HCT116 (cell line): ENCODE measurements at regions not wholly inside any gene's neighbourhood (a gene's known extent, or its start where the extent isn't known, plus 50 kb on each side); places are given as distances from the start of the nearest gene placed in this dataset.

Experiments
- ATAC-seq: fragments of 200-7000 bp; cut with Tn5 transposase; 2 replicates; pipeline ENCODE4 v1.9.1; 2020; ENCODE audit warnings: mild to moderate bottlenecking, moderate library complexity
- BruUV-seq: library from RNA; stranded (reverse); fragments of 400-500 nt; replicated peaks from 2 replicates; lab custom pipeline; 2021; lab: Mats Ljungman, UMichigan
- CTCF ChIA-PET: fragments of 300-600 bp; sonication (Branson Sonifier 250); formaldehyde crosslinking; loops from one replicate; lab custom pipeline; 2021; ENCODE audit warnings: antibody characterized with exemption; lab: Charles Lee
- POLR2A ChIA-PET: fragments of 300-600, 350-600 bp; sonication (Branson Sonifier 250); formaldehyde crosslinking; loops from one replicate; lab custom pipeline; 2021; ENCODE audit warnings: antibody characterized with exemption; lab: Charles Lee
- RAD21 ChIA-PET, 2 experiments: fragments of 300-600 bp; sonication (Branson Sonifier 250); formaldehyde crosslinking; loops; one replicate each; lab custom pipeline; 2023; ENCODE audit warnings: low total read pairs in 2 of 2; ENCODE audit not compliant: uncharacterized antibody in 2 of 2, unreplicated experiment in 2 of 2, low non-redundant PET in 1 of 2; lab: Charles Lee
- DNase-seq: peaks from one replicate; pipeline ENCODE4 v3.0.0-alpha.2; 2010; ENCODE audit warnings: low read depth, low spot score
- H2AFZ ChIP-seq: fragments of 200-600 bp; shearing (Covaris generic), sonication (generic); 2 replicates; pipeline ENCODE4 v1.6.1; 2017; ENCODE audit warnings: low read depth, mixed run types, mixed read lengths, antibody characterized with exemption, low read length; ENCODE audit not compliant: poor library complexity, severe bottlenecking
- H3K27ac ChIP-seq: 2 replicates; pipeline ENCODE4 v1.5.1; 2012; ENCODE audit warnings: low read depth, low read length
- H3K27me3 ChIP-seq: fragments of 200-600 bp; sonication (generic); 2 replicates; pipeline ENCODE4 v1.6.1; 2016; ENCODE audit warnings: mixed run types, low read length, mixed read lengths; ENCODE audit not compliant: insufficient read depth
- H3K36me3 ChIP-seq, 2 experiments: fragments of 200-500 bp in 1 of 2; fragments of 200-600 bp in 1 of 2; sonication (Bioruptor generic) in 1 of 2; sonication (generic) in 1 of 2; 2 replicates each; pipeline versions ENCODE4 v1.5.1 to v1.6.1; 2014 to 2016; ENCODE audit warnings: low read length in 2 of 2, inconsistent platforms in 1 of 2, mixed read lengths in 1 of 2, mixed run types in 1 of 2; ENCODE audit not compliant: insufficient read depth in 2 of 2, control insufficient read depth in 1 of 2
- H3K4me1 ChIP-seq, 2 experiments: fragments of 200-600 bp in 1 of 2; sonication (generic) in 1 of 2; 2 replicates each; pipeline versions ENCODE4 v1.5.1 to v1.6.1; 2012 to 2017; ENCODE audit warnings: low read length in 2 of 2, inconsistent platforms in 1 of 2, mild to moderate bottlenecking in 1 of 2, mixed read lengths in 1 of 2, mixed run types in 1 of 2, moderate library complexity in 1 of 2; ENCODE audit not compliant: insufficient read depth in 2 of 2, control insufficient read depth in 1 of 2
- H3K4me2 ChIP-seq: fragments of 200-600 bp; sonication (generic); 2 replicates; pipeline ENCODE4 v1.6.1; 2017; ENCODE audit warnings: mixed run types, low read length, mixed read lengths
- H3K4me3 ChIP-seq, 2 experiments: fragments of 200-600 bp in 1 of 2; sonication (generic) in 1 of 2; replicated peaks in 1 of 2; 2 replicates each; pipeline ENCODE4 v1.5.1; 2011 to 2016; ENCODE audit warnings: low read length in 2 of 2, control low read depth in 1 of 2, low read depth in 1 of 2, mild to moderate bottlenecking in 1 of 2, mixed read lengths in 1 of 2, mixed run types in 1 of 2
- H3K79me2 ChIP-seq: fragments of 200-600 bp; sonication (generic); 2 replicates; pipeline ENCODE4 v1.6.1; 2017; ENCODE audit warnings: mild to moderate bottlenecking, mixed run types, low read length, moderate library complexity, mixed read lengths; ENCODE audit not compliant: insufficient read depth
- H3K9ac ChIP-seq: fragments of 200-600 bp; sonication (generic); 2 replicates; pipeline ENCODE4 v1.6.1; 2016; ENCODE audit warnings: low read length, mixed read lengths
- H3K9me2 ChIP-seq: fragments of 200-600 bp; sonication (generic), shearing (Covaris generic); 2 replicates; pipeline ENCODE4 v1.6.1; 2017; ENCODE audit warnings: mixed run types, mild to moderate bottlenecking, moderate library complexity; ENCODE audit not compliant: insufficient read depth
- H3K9me3 ChIP-seq, 2 experiments: fragments of 200-500 bp in 1 of 2; fragments of 200-600 bp in 1 of 2; sonication (Bioruptor generic) in 1 of 2; sonication (generic) in 1 of 2; 2 replicates each; pipeline ENCODE4 v1.6.1; 2014 to 2017; ENCODE audit warnings: low read length in 2 of 2, mixed read lengths in 2 of 2, inconsistent platforms in 1 of 2, low read depth in 1 of 2, mild to moderate bottlenecking in 1 of 2, mixed run types in 1 of 2, moderate library complexity in 1 of 2; ENCODE audit not compliant: control insufficient read depth in 1 of 2, insufficient read depth in 1 of 2
- H4K20me1 ChIP-seq: fragments of 200-600 bp; sonication (generic), shearing (Covaris generic); 2 replicates; pipeline ENCODE4 v1.6.1; 2017; ENCODE audit warnings: mixed run types, mild to moderate bottlenecking, moderate library complexity; ENCODE audit not compliant: insufficient read depth
- CBX3 ChIP-seq: IDR thresholded peaks from 2 replicates; pipeline ENCODE4 v1.6.1; 2012; ENCODE audit warnings: low read depth
- CEBPB ChIP-seq: IDR thresholded peaks from 2 replicates; pipeline ENCODE4 v1.6.1; 2012; ENCODE audit warnings: low read depth
- EGR1 ChIP-seq: IDR thresholded peaks from 2 replicates; pipeline ENCODE4 v1.6.1; 2012; ENCODE audit warnings: low read depth
- ELF1 ChIP-seq: IDR thresholded peaks from 2 replicates; pipeline ENCODE4 v1.6.1; 2012; ENCODE audit warnings: low read depth, borderline replicate concordance
- EZH2 ChIP-seq: fragments of 200-600 bp; sonication (generic); IDR thresholded peaks from 2 replicates; pipeline ENCODE4 v1.6.1; 2017; ENCODE audit warnings: antibody characterized with exemption, mixed run types
- EZH2phosphoT487 ChIP-seq: fragments of 200-600 bp; IDR thresholded peaks from 2 replicates; pipeline ENCODE4 v1.6.1; 2018; ENCODE audit warnings: antibody characterized with exemption, borderline replicate concordance
- JUND ChIP-seq: IDR thresholded peaks from 2 replicates; pipeline ENCODE4 v1.6.1; 2012
- MAX ChIP-seq: IDR thresholded peaks from 2 replicates; pipeline ENCODE4 v1.6.1; 2012
- POLR2AphosphoS5 ChIP-seq: IDR thresholded peaks from 2 replicates; pipeline ENCODE4 v1.6.1; 2011; ENCODE audit warnings: mild to moderate bottlenecking, low read depth, low read length, moderate library complexity
- RAD21 ChIP-seq: IDR thresholded peaks from 2 replicates; pipeline ENCODE4 v1.6.1; 2012; ENCODE audit warnings: low read depth, mild to moderate bottlenecking
- SIN3A ChIP-seq: IDR thresholded peaks from 2 replicates; pipeline ENCODE4 v1.6.1; 2012; ENCODE audit warnings: low read depth
- SP1 ChIP-seq: IDR thresholded peaks from 2 replicates; pipeline ENCODE4 v1.6.1; 2012; ENCODE audit warnings: low read depth
- TCF7L2 ChIP-seq: IDR thresholded peaks from 2 replicates; pipeline ENCODE4 v1.7.0; 2011; ENCODE audit warnings: borderline replicate concordance, inconsistent platforms; ENCODE audit not compliant: insufficient read depth, insufficient read length; ENCODE audit errors: extremely low read depth
- YY1 ChIP-seq: IDR thresholded peaks from 2 replicates; pipeline ENCODE4 v1.6.1; 2011; ENCODE audit warnings: low read length, low read depth, moderate library complexity, mild to moderate bottlenecking; ENCODE audit not compliant: insufficient replicate concordance; ENCODE audit errors: extremely low read depth
- ZBTB33 ChIP-seq: IDR thresholded peaks from 2 replicates; pipeline ENCODE4 v1.6.1; 2011; ENCODE audit warnings: mild to moderate bottlenecking, low read length, moderate library complexity; ENCODE audit not compliant: insufficient replicate concordance; ENCODE audit errors: extremely low read depth
- ZFX ChIP-seq: fragments of 450-650 bp; IDR thresholded peaks from 2 replicates; pipeline ENCODE4 v1.6.1; 2017
- intact Hi-C: fragments of 100-400 bp; cut with micrococcal nuclease; formaldehyde crosslinking; loops from 2 replicates; pipeline ENCODE4 v1.10.0; 2022
- TF ChIP-seq, protein P1 (sequence below): IDR thresholded peaks from 2 replicates; pipeline ENCODE4 v1.6.1; 2012; ENCODE audit warnings: low read depth
- TF ChIP-seq, protein P2 (sequence below), 3 experiments: fragments of 200-600 bp in 1 of 3; sonication (generic) in 1 of 3; IDR thresholded peaks in 2 of 3; conservative IDR thresholded peaks in 1 of 3; 2 replicates each; pipeline ENCODE4 v1.5.1; 2012 to 2017; ENCODE audit warnings: low read depth in 2 of 3, low read length in 2 of 3, antibody characterized with exemption in 1 of 3, borderline replicate concordance in 1 of 3, control low read depth in 1 of 3, mild to moderate bottlenecking in 1 of 3, mixed read lengths in 1 of 3, mixed run types in 1 of 3, moderate library complexity in 1 of 3; ENCODE audit not compliant: insufficient read depth in 1 of 3
- TF ChIP-seq, protein P3 (sequence below): IDR thresholded peaks from 2 replicates; pipeline ENCODE4 v1.6.1; 2012

DNA sequence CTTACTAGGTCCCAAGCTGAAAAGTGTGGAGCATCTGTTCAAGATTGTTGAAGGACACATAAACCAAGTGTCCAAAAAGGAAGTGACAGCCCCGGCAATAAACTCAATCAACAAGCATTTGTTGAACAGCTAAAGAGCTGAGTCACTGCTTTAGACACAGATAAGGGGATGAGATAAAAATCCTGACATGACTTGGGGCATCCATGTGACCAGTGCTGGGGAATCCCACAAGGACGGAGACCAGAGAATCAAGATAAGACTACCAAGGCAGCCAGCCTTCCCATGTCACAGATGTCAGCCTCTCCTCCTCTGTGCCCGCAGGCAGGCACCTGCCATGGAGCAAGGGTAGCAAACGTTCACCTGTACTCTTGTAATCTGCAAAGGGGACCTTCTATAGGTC lies 118.6 kb upstream of the KAZN start:
- BruUV-seq = no TSS peak
- intact Hi-C loops = no loop called here
- ChIA-PET POLR2A (no interaction called here), RAD21 (no interaction called here), CTCF (no interaction called here)
- Histone ChIP-seq H3K27ac (no peak overlapping the region), H3K4me2 (no peak overlapping the region), H3K36me3 (no peaks in the 10 kb centered on the region), H3K9me3 (no peaks in the 10 kb centered on the region), H3K9ac (no peak overlapping the region), H3K9me2 (no peaks in the 10 kb centered on the region), H2AFZ (no peak overlapping the region), H3K27me3 (peaks cover 45% of the 10 kb centered on the region), H3K4me3 (no peak overlapping the region), H3K79me2 (no peaks in the 10 kb centered on the region), H3K4me1 (no peaks in the 10 kb centered on the region), H4K20me1 (no peaks in the 10 kb centered on the region)
- no peak for ATAC-seq
- TF ChIP-seq SIN3A (no peak), JUND (no peak), ZFX (no peak), CEBPB (no peak), MAX (no peak), TCF7L2 (no peak), EZH2 (no peak), POLR2AphosphoS5 (no peak), ELF1 (no peak), EGR1 (no peak), YY1 (no peak), CBX3 (no peak), SP1 (no peak), RAD21 (no peak), EZH2phosphoT487 (no peak), ZBTB33 (no peak)
- TF ChIP-seq, protein P1, sequence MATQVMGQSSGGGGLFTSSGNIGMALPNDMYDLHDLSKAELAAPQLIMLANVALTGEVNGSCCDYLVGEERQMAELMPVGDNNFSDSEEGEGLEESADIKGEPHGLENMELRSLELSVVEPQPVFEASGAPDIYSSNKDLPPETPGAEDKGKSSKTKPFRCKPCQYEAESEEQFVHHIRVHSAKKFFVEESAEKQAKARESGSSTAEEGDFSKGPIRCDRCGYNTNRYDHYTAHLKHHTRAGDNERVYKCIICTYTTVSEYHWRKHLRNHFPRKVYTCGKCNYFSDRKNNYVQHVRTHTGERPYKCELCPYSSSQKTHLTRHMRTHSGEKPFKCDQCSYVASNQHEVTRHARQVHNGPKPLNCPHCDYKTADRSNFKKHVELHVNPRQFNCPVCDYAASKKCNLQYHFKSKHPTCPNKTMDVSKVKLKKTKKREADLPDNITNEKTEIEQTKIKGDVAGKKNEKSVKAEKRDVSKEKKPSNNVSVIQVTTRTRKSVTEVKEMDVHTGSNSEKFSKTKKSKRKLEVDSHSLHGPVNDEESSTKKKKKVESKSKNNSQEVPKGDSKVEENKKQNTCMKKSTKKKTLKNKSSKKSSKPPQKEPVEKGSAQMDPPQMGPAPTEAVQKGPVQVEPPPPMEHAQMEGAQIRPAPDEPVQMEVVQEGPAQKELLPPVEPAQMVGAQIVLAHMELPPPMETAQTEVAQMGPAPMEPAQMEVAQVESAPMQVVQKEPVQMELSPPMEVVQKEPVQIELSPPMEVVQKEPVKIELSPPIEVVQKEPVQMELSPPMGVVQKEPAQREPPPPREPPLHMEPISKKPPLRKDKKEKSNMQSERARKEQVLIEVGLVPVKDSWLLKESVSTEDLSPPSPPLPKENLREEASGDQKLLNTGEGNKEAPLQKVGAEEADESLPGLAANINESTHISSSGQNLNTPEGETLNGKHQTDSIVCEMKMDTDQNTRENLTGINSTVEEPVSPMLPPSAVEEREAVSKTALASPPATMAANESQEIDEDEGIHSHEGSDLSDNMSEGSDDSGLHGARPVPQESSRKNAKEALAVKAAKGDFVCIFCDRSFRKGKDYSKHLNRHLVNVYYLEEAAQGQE = no peak
- TF ChIP-seq, protein P2, sequence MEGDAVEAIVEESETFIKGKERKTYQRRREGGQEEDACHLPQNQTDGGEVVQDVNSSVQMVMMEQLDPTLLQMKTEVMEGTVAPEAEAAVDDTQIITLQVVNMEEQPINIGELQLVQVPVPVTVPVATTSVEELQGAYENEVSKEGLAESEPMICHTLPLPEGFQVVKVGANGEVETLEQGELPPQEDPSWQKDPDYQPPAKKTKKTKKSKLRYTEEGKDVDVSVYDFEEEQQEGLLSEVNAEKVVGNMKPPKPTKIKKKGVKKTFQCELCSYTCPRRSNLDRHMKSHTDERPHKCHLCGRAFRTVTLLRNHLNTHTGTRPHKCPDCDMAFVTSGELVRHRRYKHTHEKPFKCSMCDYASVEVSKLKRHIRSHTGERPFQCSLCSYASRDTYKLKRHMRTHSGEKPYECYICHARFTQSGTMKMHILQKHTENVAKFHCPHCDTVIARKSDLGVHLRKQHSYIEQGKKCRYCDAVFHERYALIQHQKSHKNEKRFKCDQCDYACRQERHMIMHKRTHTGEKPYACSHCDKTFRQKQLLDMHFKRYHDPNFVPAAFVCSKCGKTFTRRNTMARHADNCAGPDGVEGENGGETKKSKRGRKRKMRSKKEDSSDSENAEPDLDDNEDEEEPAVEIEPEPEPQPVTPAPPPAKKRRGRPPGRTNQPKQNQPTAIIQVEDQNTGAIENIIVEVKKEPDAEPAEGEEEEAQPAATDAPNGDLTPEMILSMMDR (IDR thresholded peaks at IDR 0.05 in 2 of 3, conservative IDR thresholded peaks at IDR 0.05 in 1 of 3; ENCODE audit: borderline replicate concordance in 1 of 3, insufficient read depth in 1 of 3, low read depth in 2 of 3, low read length in 2 of 3) = no peak
- TF ChIP-seq, protein P3, sequence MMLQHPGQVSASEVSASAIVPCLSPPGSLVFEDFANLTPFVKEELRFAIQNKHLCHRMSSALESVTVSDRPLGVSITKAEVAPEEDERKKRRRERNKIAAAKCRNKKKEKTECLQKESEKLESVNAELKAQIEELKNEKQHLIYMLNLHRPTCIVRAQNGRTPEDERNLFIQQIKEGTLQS = no peak
- no peak for DNase-seq
